ENCODE measurements at regions not wholly inside any gene's neighbourhood (a gene's known extent, or its start where the extent isn't known, plus 50 kb on each side); places are given as distances from the start of the nearest gene placed in this dataset.

DNA sequence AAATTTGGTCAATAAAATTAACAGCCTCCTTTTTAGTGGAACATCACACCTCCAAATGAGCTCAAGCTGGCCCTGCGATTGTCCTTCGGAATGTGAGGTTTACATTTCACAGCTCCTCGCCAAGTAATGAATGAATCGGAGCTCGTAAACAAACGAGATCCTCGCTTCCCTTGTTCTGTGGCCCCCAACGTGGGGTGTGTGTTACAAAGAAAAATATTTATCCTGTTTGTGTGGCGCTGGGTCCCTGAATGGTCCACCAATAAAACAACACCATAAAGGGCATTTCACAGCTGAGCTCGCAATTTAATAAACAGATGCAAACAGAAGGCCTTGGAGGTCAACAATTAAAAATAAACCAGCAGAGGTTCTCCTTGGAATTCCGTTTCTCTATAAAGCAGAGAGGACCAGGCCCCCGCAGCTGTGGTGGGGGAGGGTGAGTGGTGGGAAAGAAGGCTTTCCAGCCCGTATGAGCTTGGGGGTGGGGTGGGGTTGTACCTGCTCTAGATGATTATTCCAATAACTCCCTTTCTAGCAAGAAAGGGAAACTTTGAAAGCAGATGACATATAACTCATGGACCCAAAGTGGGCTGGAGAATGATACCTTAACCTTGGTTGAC lies 393.9 kb upstream of the SALL1 start:
- TF ChIP-seq, protein P1, sequence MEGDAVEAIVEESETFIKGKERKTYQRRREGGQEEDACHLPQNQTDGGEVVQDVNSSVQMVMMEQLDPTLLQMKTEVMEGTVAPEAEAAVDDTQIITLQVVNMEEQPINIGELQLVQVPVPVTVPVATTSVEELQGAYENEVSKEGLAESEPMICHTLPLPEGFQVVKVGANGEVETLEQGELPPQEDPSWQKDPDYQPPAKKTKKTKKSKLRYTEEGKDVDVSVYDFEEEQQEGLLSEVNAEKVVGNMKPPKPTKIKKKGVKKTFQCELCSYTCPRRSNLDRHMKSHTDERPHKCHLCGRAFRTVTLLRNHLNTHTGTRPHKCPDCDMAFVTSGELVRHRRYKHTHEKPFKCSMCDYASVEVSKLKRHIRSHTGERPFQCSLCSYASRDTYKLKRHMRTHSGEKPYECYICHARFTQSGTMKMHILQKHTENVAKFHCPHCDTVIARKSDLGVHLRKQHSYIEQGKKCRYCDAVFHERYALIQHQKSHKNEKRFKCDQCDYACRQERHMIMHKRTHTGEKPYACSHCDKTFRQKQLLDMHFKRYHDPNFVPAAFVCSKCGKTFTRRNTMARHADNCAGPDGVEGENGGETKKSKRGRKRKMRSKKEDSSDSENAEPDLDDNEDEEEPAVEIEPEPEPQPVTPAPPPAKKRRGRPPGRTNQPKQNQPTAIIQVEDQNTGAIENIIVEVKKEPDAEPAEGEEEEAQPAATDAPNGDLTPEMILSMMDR (IDR thresholded peaks at IDR 0.05; ENCODE audit: insufficient read depth, low read depth, low read length), result no peak
- no peak overlapping the region for H3K4me3 ChIP-seq (ENCODE audit: low read depth, low read length)
- peak; percentile 30 for DNase-seq (ENCODE audit: low read depth)

DNA sequence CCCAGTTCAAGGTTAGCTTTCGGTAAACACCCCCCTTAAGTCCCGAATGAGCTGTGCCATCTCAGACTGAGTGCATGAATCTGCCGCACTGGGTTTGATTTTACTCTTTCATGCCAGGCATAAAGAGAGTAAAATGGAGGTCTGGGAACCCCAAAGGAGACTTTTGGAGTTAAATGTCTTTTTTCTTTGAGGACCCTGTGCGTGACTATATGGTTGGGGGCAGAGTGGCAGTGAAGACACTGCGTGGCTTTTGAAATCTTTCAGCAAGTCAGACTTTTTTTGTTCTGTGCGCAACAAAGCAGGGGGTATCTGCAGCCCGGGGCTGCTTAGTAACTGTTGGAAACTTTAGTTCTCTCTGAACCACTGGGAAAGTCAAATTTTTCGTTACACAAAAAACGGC lies 392.9 kb upstream of the SALL1 start:
- TF ChIP-seq, protein P1 (IDR thresholded peaks at IDR 0.05; ENCODE audit: insufficient read depth, low read depth, low read length), result no peak
- no peak for DNase-seq (ENCODE audit: low read depth)
- no peak overlapping the region for H3K4me3 ChIP-seq (ENCODE audit: low read depth, low read length)

DNA sequence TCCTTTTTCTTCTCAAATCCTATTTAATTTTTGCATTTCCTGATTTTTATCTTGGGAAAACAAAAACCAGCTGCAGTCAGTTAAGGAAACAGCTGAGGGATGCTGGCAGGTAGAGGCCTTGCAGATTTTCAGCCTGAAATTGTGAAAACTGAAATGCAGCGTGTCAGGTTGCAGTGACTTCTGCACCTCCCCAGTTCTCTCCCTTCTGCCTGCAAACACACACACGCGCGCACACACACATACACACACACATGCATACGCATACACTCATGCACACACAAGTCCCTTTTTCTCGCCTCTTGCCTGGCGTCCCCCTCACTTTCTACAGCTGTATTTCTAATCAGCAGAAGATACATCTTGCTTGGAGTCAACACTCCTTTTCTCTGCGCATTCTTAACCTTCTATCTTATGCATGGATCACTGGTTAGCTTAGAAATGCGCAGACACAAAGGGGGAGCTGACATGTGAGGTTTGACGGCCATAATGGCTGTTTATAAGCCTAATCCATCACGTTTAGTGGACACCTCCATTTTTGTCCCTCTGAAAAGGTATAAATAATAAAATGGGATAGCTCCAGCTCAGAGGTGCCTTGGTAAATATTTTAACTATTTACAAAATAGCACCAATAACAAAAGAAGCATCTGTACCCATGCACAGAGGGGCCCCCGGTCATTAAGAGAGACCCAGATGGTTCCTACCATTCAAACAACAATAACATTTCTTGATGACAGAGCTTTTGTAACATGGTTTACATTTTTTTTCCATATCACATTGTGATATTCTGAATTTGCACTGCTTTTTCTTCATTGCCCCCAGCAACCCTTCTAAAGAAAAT lies 392.1 kb upstream of the SALL1 start:
- H3K4me3 ChIP-seq (ENCODE audit: low read depth, low read length), result no peak overlapping the region
- DNase-seq (ENCODE audit: low read depth), result no peak
- TF ChIP-seq, protein P1 (IDR thresholded peaks at IDR 0.05; ENCODE audit: insufficient read depth, low read depth, low read length), result no peak

DNA sequence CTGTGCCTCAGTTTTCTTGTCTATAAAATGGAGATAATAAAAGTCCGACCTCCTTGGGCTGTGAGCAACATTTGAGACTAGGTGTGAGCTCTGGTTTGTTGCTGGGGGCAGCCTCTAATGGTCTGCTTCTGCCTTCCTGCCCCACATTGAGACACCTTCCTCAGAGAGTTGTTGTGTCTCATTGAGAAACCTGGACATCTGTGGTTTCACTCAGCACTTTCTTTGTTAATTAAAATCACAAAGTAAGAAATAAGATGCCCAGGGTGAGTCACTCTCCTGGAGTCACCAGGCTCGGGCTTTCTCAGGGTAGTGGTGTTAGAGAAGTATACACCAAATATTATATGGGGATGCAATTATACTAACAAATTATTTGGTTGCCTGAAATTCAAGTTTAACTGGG lies 389.2 kb upstream of the SALL1 start:
- TF ChIP-seq, protein P1 (IDR thresholded peaks at IDR 0.05; ENCODE audit: insufficient read depth, low read depth, low read length), result no peak
- H3K4me3 ChIP-seq (ENCODE audit: low read depth, low read length), result no peak overlapping the region
- DNase-seq (ENCODE audit: low read depth), result peak; percentile 60

DNA sequence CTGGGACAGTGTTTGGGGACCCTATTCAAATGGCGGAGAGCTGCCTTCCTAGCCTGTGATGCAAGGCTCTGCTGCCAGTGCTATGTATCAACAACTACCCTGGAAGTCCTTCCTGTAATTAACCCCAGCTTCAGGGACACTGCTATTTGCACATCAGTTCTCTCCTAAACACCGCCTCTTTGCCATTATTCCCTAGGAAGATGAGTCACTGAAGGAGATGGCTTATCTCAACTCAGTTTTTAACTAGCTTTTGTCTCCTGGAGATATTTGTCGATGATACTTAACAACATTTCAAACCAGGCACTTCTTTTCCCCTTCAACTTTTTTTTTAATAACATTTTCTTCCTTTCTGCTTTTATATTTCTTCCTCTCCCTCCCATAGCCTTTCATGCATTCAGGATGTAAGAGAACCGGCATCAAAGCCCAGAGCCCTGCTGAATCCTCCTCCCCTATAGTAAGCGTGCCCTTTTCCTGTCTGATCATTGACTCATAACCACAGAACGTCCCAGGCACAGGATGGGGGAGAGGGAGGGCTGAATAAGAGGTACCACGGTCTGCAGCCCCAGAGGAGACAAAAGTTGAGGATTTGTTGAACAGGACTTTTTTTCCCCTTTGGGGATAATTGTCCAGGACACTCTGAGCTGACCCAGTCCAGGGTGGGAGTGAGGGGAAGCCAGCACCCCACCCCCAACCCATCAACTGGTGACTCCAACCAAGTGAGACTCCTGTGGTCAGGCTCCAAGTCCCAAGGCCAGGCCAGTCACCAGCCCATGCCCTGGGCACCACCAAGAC lies 387.8 kb upstream of the SALL1 start:
- no peak overlapping the region for H3K4me3 ChIP-seq (ENCODE audit: low read depth, low read length)
- TF ChIP-seq, protein P1 (IDR thresholded peaks at IDR 0.05; ENCODE audit: insufficient read depth, low read depth, low read length), result no peak
- peak; percentile 92 for DNase-seq (ENCODE audit: low read depth)

DNA sequence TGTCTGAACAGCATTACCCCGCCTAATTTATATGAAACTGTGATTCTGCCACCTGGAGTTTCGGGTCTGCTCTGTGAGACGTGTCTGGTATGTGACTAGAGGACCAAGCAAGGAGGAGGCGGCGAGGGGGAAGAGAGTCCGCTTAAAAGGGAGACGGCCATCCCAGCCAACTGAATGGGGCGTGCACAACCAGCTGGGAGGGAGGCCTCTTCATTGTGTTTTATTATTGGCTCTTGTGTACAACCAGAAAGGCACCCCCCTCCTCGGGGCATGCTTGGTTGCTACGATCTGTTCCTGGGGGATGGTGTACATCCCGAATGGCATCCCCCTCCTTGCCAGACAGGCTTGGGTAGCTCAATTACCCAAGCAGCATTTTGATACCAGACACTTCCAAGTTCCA lies 384.5 kb upstream of the SALL1 start:
- no peak overlapping the region for H3K4me3 ChIP-seq (ENCODE audit: low read depth, low read length)
- TF ChIP-seq, protein P1 (IDR thresholded peaks at IDR 0.05; ENCODE audit: insufficient read depth, low read depth, low read length), result no peak
- DNase-seq (ENCODE audit: low read depth), result no peak
